Mesenchymal stem cell (in vitro differentiated cells and primary cell): ENCODE measurements at regions not wholly inside any gene's neighbourhood (a gene's known extent, or its start where the extent isn't known, plus 50 kb on each side); places are given as distances from the start of the nearest gene placed in this dataset.

Experiments
- DNase-seq: peaks from one replicate; pipeline ENCODE4 v3.0.0-alpha.2; 2013
- H2AFZ ChIP-seq: one replicate; pipeline ENCODE4 v1.6.1; 2013; ENCODE audit warnings: low read depth, mild to moderate bottlenecking, control low read depth, inconsistent platforms, low read length, moderate library complexity
- H2AK5ac ChIP-seq: 2 replicates; pipeline ENCODE4 v1.6.1; 2013; ENCODE audit warnings: low read length, moderate library complexity, mild to moderate bottlenecking, inconsistent platforms; ENCODE audit not compliant: severe bottlenecking
- H2BK120ac ChIP-seq: one replicate; pipeline ENCODE4 v1.6.1; 2013; ENCODE audit warnings: low read depth, mild to moderate bottlenecking, inconsistent platforms, low read length, moderate library complexity
- H2BK12ac ChIP-seq, 2 experiments: one replicate each; pipeline ENCODE4 v1.6.1; 2013; ENCODE audit warnings: inconsistent platforms in 2 of 2, low read length in 2 of 2, mild to moderate bottlenecking in 2 of 2, moderate library complexity in 2 of 2, control low read depth in 1 of 2
- H2BK15ac ChIP-seq: one replicate; pipeline ENCODE4 v1.6.1; 2013; ENCODE audit warnings: mild to moderate bottlenecking, low read depth, inconsistent platforms; ENCODE audit not compliant: poor library complexity, severe bottlenecking
- H2BK5ac ChIP-seq: 2 replicates; pipeline ENCODE4 v1.6.1; 2013; ENCODE audit warnings: low read depth, mild to moderate bottlenecking, low read length, control low read depth, inconsistent platforms; ENCODE audit not compliant: poor library complexity, severe bottlenecking
- H3K14ac ChIP-seq, 2 experiments: one replicate each; pipeline ENCODE4 v1.6.1; 2013; ENCODE audit warnings: inconsistent platforms in 2 of 2, low read length in 2 of 2, control low read depth in 1 of 2, mild to moderate bottlenecking in 1 of 2, moderate library complexity in 1 of 2
- H3K18ac ChIP-seq, 2 experiments: one replicate each; pipeline ENCODE4 v1.6.1; 2013; ENCODE audit warnings: inconsistent platforms in 2 of 2, low read length in 2 of 2, control low read depth in 1 of 2, low read depth in 1 of 2, mild to moderate bottlenecking in 1 of 2
- H3K23ac ChIP-seq, 2 experiments: one replicate each; pipeline ENCODE4 v1.6.1; 2013; ENCODE audit warnings: inconsistent platforms in 2 of 2, low read length in 2 of 2, mild to moderate bottlenecking in 2 of 2, moderate library complexity in 2 of 2, control low read depth in 1 of 2
- H3K27ac ChIP-seq: 2 replicates; pipeline ENCODE4 v1.5.1; 2013; ENCODE audit warnings: mild to moderate bottlenecking, moderate library complexity, low read length, control low read depth, inconsistent platforms; ENCODE audit not compliant: poor library complexity, severe bottlenecking
- H3K27me3 ChIP-seq, 2 experiments: 2 replicates each; pipeline versions ENCODE4 v1.6.1 to v1.7.0; 2013; ENCODE audit warnings: low read length in 2 of 2, mild to moderate bottlenecking in 2 of 2, moderate library complexity in 2 of 2, control low read depth in 1 of 2, inconsistent platforms in 1 of 2; ENCODE audit not compliant: control insufficient read depth in 1 of 2, insufficient read depth in 1 of 2
- H3K36me3 ChIP-seq, 2 experiments: 2 replicates each; pipeline versions ENCODE4 v1.6.1 to v1.7.0; 2013; ENCODE audit warnings: low read length in 2 of 2, control low read depth in 1 of 2, inconsistent platforms in 1 of 2, low read depth in 1 of 2, mild to moderate bottlenecking in 1 of 2; ENCODE audit not compliant: insufficient read depth in 2 of 2, control insufficient read depth in 1 of 2
- H3K4ac ChIP-seq, 2 experiments: one replicate each; pipeline ENCODE4 v1.6.1; 2013; ENCODE audit warnings: inconsistent platforms in 2 of 2, low read length in 2 of 2, mild to moderate bottlenecking in 2 of 2, moderate library complexity in 2 of 2, control low read depth in 1 of 2, low read depth in 1 of 2
- H3K4me1 ChIP-seq: 2 replicates; pipeline ENCODE4 v1.6.1; 2013; ENCODE audit warnings: low read depth, low read length, control low read depth; ENCODE audit not compliant: control insufficient read depth, insufficient read depth
- H3K4me2 ChIP-seq: 2 replicates; pipeline ENCODE4 v1.6.1; 2013; ENCODE audit warnings: low read length, mild to moderate bottlenecking, inconsistent platforms; ENCODE audit not compliant: poor library complexity, severe bottlenecking
- H3K4me3 ChIP-seq, 2 experiments: 2 replicates each; pipeline versions ENCODE4 v1.5.1 to v1.7.0; 2013; ENCODE audit warnings: low read length in 2 of 2, mild to moderate bottlenecking in 2 of 2, control low read depth in 1 of 2, low read depth in 1 of 2; ENCODE audit not compliant: insufficient read depth in 1 of 2
- H3K79me1 ChIP-seq: replicated peaks from 2 replicates; pipeline ENCODE4 v1.6.1; 2013; ENCODE audit warnings: mild to moderate bottlenecking, control low read depth, low read length, inconsistent platforms; ENCODE audit not compliant: poor library complexity, severe bottlenecking
- H3K9ac ChIP-seq: 2 replicates; pipeline ENCODE4 v1.7.0; 2013; ENCODE audit warnings: mild to moderate bottlenecking, low read length, moderate library complexity
- H3K9me3 ChIP-seq: 2 replicates; pipeline ENCODE4 v1.7.0; 2013; ENCODE audit warnings: mild to moderate bottlenecking, low read length; ENCODE audit not compliant: control insufficient read depth
- H4K8ac ChIP-seq: one replicate; pipeline ENCODE4 v1.6.1; 2013; ENCODE audit warnings: inconsistent platforms, mild to moderate bottlenecking, low read length, moderate library complexity
- H4K91ac ChIP-seq: one replicate; pipeline ENCODE4 v1.6.1; 2013; ENCODE audit warnings: mild to moderate bottlenecking, low read length, inconsistent platforms
- WGBS: methylation state at CpG from one replicate; pipeline ENCODE4 v1.1.7; 2013; ENCODE audit warnings: mixed read lengths; 5-methylcytosine and 5-hydroxymethylcytosine counted together

GRCh38 chr2:139067874-139068273 is 287.7 kb upstream of the NXPH2 start:
- Histone ChIP-seq H2BK120ac (no peak overlapping the region), H3K9me3 (no peaks in the 10 kb centered on the region), H3K9ac (no peak overlapping the region), H3K79me1 (no peaks in the 10 kb centered on the region), H3K27me3 (no peaks in the 10 kb centered on the region), H2BK12ac (no peak overlapping the region), H2BK5ac (no peak overlapping the region), H3K14ac (no peak overlapping the region), H3K27ac (no peak overlapping the region), H3K4me3 (no peak overlapping the region), H3K4ac (no peak overlapping the region), H3K23ac (no peak overlapping the region), H2BK15ac (no peak overlapping the region), H3K36me3 (no peaks in the 10 kb centered on the region), H3K18ac (no peak overlapping the region), H3K4me1 (no peaks in the 10 kb centered on the region), H4K91ac (no peak overlapping the region), H2AFZ (no peak overlapping the region), H3K4me2 (no peak overlapping the region), H4K8ac (no peak overlapping the region), H2AK5ac (no peak overlapping the region)
- 94% methylated on average over 1 of the region's 1 CpG for WGBS
- no peak for DNase-seq

- Histone ChIP-seq H3K4ac (no peak overlapping the region), H3K9ac (no peak overlapping the region), H2BK15ac (no peak overlapping the region), H3K27me3 (no peaks in the 10 kb centered on the region), H2AK5ac (no peak overlapping the region), H3K18ac (no peak overlapping the region), H3K9me3 (no peaks in the 10 kb centered on the region), H3K4me2 (no peak overlapping the region), H3K4me1 (no peaks in the 10 kb centered on the region), H2AFZ (no peak overlapping the region), H2BK12ac (no peak overlapping the region), H3K23ac (no peak overlapping the region), H3K14ac (no peak overlapping the region), H3K36me3 (no peaks in the 10 kb centered on the region), H4K91ac (no peak overlapping the region), H3K79me1 (no peaks in the 10 kb centered on the region), H2BK120ac (no peak overlapping the region), H4K8ac (no peak overlapping the region), H3K4me3 (no peak overlapping the region), H3K27ac (no peak overlapping the region), H2BK5ac (no peak overlapping the region)
- 95% methylated on average over 1 of the region's 3 CpGs for WGBS
- no peak for DNase-seq
Observed at GRCh38 chr2:139067072-139067471, 286.9 kb upstream of the NXPH2 start.

GRCh38 chr2:139064159-139064558 is 284.0 kb upstream of the NXPH2 start:
- H3K27ac ChIP-seq, result no peak overlapping the region
- no peak overlapping the region for H2BK5ac ChIP-seq
- no peak overlapping the region for H2BK120ac ChIP-seq
- DNase-seq, result no peak
- no peak overlapping the region for H3K4me3 ChIP-seq
- H3K9ac ChIP-seq, result no peak overlapping the region
- no peak overlapping the region for H2BK15ac ChIP-seq
- no peak overlapping the region for H2AFZ ChIP-seq
- no peaks in the 10 kb centered on the region for H3K4me1 ChIP-seq
- no peak overlapping the region for H3K4me2 ChIP-seq
- H3K18ac ChIP-seq, result no peak overlapping the region
- no peaks in the 10 kb centered on the region for H3K36me3 ChIP-seq
- no peaks in the 10 kb centered on the region for H3K27me3 ChIP-seq
- no peak overlapping the region for H2BK12ac ChIP-seq
- H3K9me3 ChIP-seq, result no peaks in the 10 kb centered on the region
- H4K91ac ChIP-seq, result no peak overlapping the region
- no peak overlapping the region for H3K23ac ChIP-seq
- no peak overlapping the region for H2AK5ac ChIP-seq
- H4K8ac ChIP-seq, result no peak overlapping the region
- no peak overlapping the region for H3K4ac ChIP-seq
- no peaks in the 10 kb centered on the region for H3K79me1 ChIP-seq
- H3K14ac ChIP-seq, result no peak overlapping the region

DNA sequence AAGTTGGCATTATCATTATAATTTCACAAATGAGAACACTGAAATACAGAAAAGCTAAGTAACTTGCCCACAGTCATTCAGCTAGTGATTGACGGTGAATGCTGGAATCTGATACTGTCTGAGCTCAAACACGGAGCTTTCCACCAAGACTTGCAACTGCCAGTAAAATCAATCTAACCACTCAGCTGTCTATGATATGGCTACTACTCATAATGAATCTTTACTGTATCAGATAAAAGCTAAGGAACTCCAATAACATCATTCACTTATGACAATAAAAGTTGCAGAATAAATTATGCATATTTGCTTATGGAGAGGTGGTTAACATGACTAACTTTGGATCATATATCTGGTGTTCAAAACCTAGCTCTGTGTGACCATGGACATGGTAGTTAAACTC is 279.4 kb upstream of the NXPH2 start:
- Histone ChIP-seq H3K18ac (no peak overlapping the region), H3K9me3 (no peaks in the 10 kb centered on the region), H3K4me3 (no peak overlapping the region), H4K8ac (no peak overlapping the region), H2BK12ac (no peak overlapping the region), H2BK120ac (no peak overlapping the region), H3K23ac (no peak overlapping the region), H3K4me1 (no peaks in the 10 kb centered on the region), H3K79me1 (no peaks in the 10 kb centered on the region), H2AFZ (no peak overlapping the region), H3K27ac (no peak overlapping the region), H3K9ac (no peak overlapping the region), H3K14ac (no peak overlapping the region), H3K27me3 (no peaks in the 10 kb centered on the region), H3K4me2 (no peak overlapping the region), H3K4ac (no peak overlapping the region), H2AK5ac (no peak overlapping the region), H3K36me3 (no peaks in the 10 kb centered on the region), H2BK5ac (no peak overlapping the region), H4K91ac (no peak overlapping the region), H2BK15ac (no peak overlapping the region)
- WGBS, result 67% methylated on average over 2 of the region's 2 CpGs
- DNase-seq, result no peak
